PC-3 (cell line): ENCODE measurements at regions not wholly inside any gene's neighbourhood (a gene's known extent, or its start where the extent isn't known, plus 50 kb on each side); places are given as distances from the start of the nearest gene placed in this dataset.
A peak's percentile ranks its signal among the peaks of the same experiment; 100 is the strongest.

ENCODE experiments used
- ATAC-seq: fragments of 200-7000 bp; cut with Tn5 transposase; 2 replicates; pipeline ENCODE4 v1.9.1; 2020; ENCODE audit warnings: mild to moderate bottlenecking, moderate library complexity
- BruUV-seq: library from RNA; stranded (reverse); fragments of 400-500 nt; replicated peaks from 2 replicates; lab custom pipeline; 2021; lab: Mats Ljungman, UMichigan
- CTCF ChIA-PET: fragments of 300-600 bp; sonication (Branson Sonifier 250); formaldehyde crosslinking; loops from one replicate; lab custom pipeline; 2022; ENCODE audit warnings: antibody characterized with exemption; lab: Charles Lee
- POLR2A ChIA-PET: fragments of 300-600 bp; sonication (Branson Sonifier 250); formaldehyde crosslinking; loops from one replicate; lab custom pipeline; 2022; ENCODE audit warnings: antibody characterized with exemption; ENCODE audit not compliant: unreplicated experiment; lab: Charles Lee
- DNase-seq: peaks from one replicate; pipeline ENCODE4 v3.0.0-alpha.2; 2015
- H2AFZ ChIP-seq: fragments of 300-600 bp; sonication (generic); 2 replicates; pipeline ENCODE4 v1.6.0; 2016; ENCODE audit warnings: antibody characterized with exemption, low read length
- H3F3A ChIP-seq: fragments of 300-600 bp; sonication (generic); one replicate; pipeline ENCODE4 v1.6.0; 2017; ENCODE audit warnings: antibody characterized with exemption, low read length, control low read depth, mild to moderate bottlenecking; ENCODE audit not compliant: unreplicated experiment
- H3K27ac ChIP-seq: fragments of 300-600 bp; sonication (generic); 2 replicates; pipeline ENCODE4 v1.5.1; 2016; ENCODE audit warnings: mild to moderate bottlenecking, low read length
- H3K27me3 ChIP-seq: fragments of 300-600 bp; sonication (generic); 2 replicates; pipeline ENCODE4 v1.6.1; 2016; ENCODE audit warnings: low read length, mixed read lengths
- H3K36me3 ChIP-seq: fragments of 300-600 bp; sonication (generic); 2 replicates; pipeline ENCODE4 v1.6.1; 2016; ENCODE audit warnings: low read depth, mixed run types, low read length, mixed read lengths
- H3K4me1 ChIP-seq: fragments of 300-600 bp; sonication (generic); 2 replicates; pipeline ENCODE4 v1.5.1; 2016; ENCODE audit warnings: low read length; ENCODE audit not compliant: insufficient read depth
- H3K4me2 ChIP-seq: fragments of 300-600 bp; sonication (generic); 2 replicates; pipeline ENCODE4 v1.6.0; 2016; ENCODE audit warnings: low read length
- H3K4me3 ChIP-seq: fragments of 300-600 bp; sonication (generic); 2 replicates; pipeline ENCODE4 v1.5.1; 2016; ENCODE audit warnings: mild to moderate bottlenecking, low read length, mixed read lengths
- H3K79me2 ChIP-seq: fragments of 300-600 bp; sonication (generic); 2 replicates; pipeline ENCODE4 v1.6.1; 2017; ENCODE audit warnings: low read length, mixed read lengths
- H3K9ac ChIP-seq: fragments of 300-600 bp; sonication (generic); 2 replicates; pipeline ENCODE4 v1.6.0; 2016; ENCODE audit warnings: mild to moderate bottlenecking, low read length
- H3K9me2 ChIP-seq: fragments of 300-600 bp; sonication (generic); replicated peaks from 2 replicates; pipeline ENCODE4 v1.6.1; 2016; ENCODE audit warnings: mixed run types, low read length, mixed read lengths
- H3K9me3 ChIP-seq: fragments of 300-600 bp; sonication (generic); 2 replicates; pipeline ENCODE4 v1.6.1; 2016; ENCODE audit warnings: low read length, mixed read lengths
- H4K20me1 ChIP-seq: fragments of 300-600 bp; sonication (generic); 2 replicates; pipeline ENCODE4 v1.6.1; 2016; ENCODE audit warnings: low read length, mixed read lengths
- CTCF ChIP-seq: fragments of 300-600 bp; sonication (generic); conservative IDR thresholded peaks from 2 replicates; pipeline ENCODE4 v1.5.1; 2017; ENCODE audit warnings: antibody characterized with exemption, low read depth, mild to moderate bottlenecking, low read length
- EZH2 ChIP-seq: fragments of 300-600 bp; sonication (generic); IDR thresholded peaks from one replicate; pipeline ENCODE4 v1.6.1; 2017; ENCODE audit warnings: antibody characterized with exemption, mild to moderate bottlenecking, low read length; ENCODE audit not compliant: unreplicated experiment
- EZH2phosphoT487 ChIP-seq: fragments of 300-600 bp; sonication (generic); IDR thresholded peaks from 2 replicates; pipeline ENCODE4 v1.6.1; 2018; ENCODE audit warnings: mild to moderate bottlenecking, antibody characterized with exemption, low read length, borderline replicate concordance
- intact Hi-C: fragments of 100-400 bp; cut with micrococcal nuclease; formaldehyde crosslinking; loops from 2 replicates; pipeline ENCODE4 v1.9.0; 2023

DNA sequence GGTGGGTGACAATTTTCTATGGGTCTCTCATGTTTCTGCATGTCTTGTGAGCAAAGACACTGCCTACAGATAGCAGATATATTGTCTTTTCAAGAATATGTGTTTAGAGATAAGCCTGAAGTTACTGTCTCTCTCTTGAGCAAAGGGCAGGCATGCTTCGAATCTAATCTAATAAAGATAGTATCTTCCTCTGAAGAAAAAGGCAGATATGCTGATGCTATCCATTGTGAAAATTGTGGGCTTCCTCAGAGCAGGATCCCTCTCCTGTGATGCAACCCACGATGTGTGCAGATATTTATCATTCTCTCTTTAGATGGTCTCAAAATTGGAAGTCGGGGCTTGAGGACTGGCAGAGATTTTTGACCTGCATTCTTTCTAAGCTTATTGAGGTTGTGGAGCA is 187.0 kb downstream of the DACT1 start:
- peaks cover 7% of the 10 kb centered on the region for H3K4me1 ChIP-seq
- ChIA-PET POLR2A (no interaction called here), CTCF (no interaction called here)
- ATAC-seq = no peak
- H4K20me1 ChIP-seq = no peaks in the 10 kb centered on the region
- no peaks in the 10 kb centered on the region for H3K79me2 ChIP-seq
- H3K4me2 ChIP-seq = no peak overlapping the region
- no TSS peak for BruUV-seq
- intact Hi-C loops = no loop called here
- H3F3A ChIP-seq = no peaks in the 10 kb centered on the region
- no peak overlapping the region for H3K4me3 ChIP-seq
- TF ChIP-seq CTCF = no peak
- no peak for TF ChIP-seq EZH2phosphoT487
- no peak for TF ChIP-seq EZH2
- H3K9ac ChIP-seq = no peak overlapping the region
- H3K36me3 ChIP-seq = no peaks in the 10 kb centered on the region
- H2AFZ ChIP-seq = no peak overlapping the region
- H3K9me3 ChIP-seq = no peaks in the 10 kb centered on the region
- no peak overlapping the region for H3K27ac ChIP-seq
- no peaks in the 10 kb centered on the region for H3K9me2 ChIP-seq
- H3K27me3 ChIP-seq = peaks cover 26% of the 10 kb centered on the region
- no peak for DNase-seq

DNA sequence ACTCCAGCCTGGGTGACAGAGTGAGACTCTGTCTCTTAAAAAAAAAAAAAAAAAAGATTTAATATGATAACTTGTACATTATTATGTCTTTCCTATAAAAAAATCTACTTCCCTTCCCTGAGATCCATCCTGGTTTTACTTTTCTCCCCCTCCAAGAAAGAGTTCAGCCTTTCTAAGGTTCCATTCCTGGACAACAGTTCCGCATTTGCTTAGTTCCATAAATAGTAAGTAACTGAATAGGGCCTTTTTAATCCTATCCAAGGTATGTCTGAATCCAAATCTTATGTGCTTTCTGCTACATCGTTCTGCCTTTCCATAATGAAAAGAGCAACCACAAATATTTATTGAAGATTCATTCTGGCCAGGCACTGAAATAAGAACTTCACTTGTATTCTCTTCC is 187.8 kb downstream of the DACT1 start:
- H2AFZ ChIP-seq = no peak overlapping the region
- no peaks in the 10 kb centered on the region for H3K9me3 ChIP-seq
- BruUV-seq = no TSS peak
- H3K27ac ChIP-seq = no peak overlapping the region
- H3K79me2 ChIP-seq = no peaks in the 10 kb centered on the region
- CTCF ChIA-PET = interaction anchor here (0.6 to 0.7 kb wide), 2 partner anchors 70 to 90 kb away, joined by 4 to 7 read pairs; no protein-coding TSS in a partner anchor
- DNase-seq = no peak
- no peak for ATAC-seq
- H3K4me3 ChIP-seq = no peak overlapping the region
- H3K27me3 ChIP-seq = peaks cover 33% of the 10 kb centered on the region
- no peak for TF ChIP-seq EZH2
- POLR2A ChIA-PET = no interaction called here
- H3K4me2 ChIP-seq = no peak overlapping the region
- no peaks in the 10 kb centered on the region for H3F3A ChIP-seq
- no peaks in the 10 kb centered on the region for H3K36me3 ChIP-seq
- intact Hi-C loops = no loop called here
- peaks cover 15% of the 10 kb centered on the region for H3K4me1 ChIP-seq
- no peaks in the 10 kb centered on the region for H3K9me2 ChIP-seq
- H4K20me1 ChIP-seq = no peaks in the 10 kb centered on the region
- no peak overlapping the region for H3K9ac ChIP-seq

GRCh38 chr14:58826845-58827686 is 189.3 kb downstream of the DACT1 start:
- H3K4me3 ChIP-seq = no peak overlapping the region
- TF ChIP-seq EZH2 (no peak), CTCF (peak; percentile 85), EZH2phosphoT487 (no peak)
- no peak overlapping the region for H3K27ac ChIP-seq
- intact Hi-C loops = loop anchor here (1.0 kb wide), 2 partner anchors 187 to 326 kb away; no protein-coding TSS in a partner anchor
- DNase-seq (peak; percentile 61), ATAC-seq (peak; percentile 62)
- H3K9ac ChIP-seq = no peak overlapping the region
- no peak overlapping the region for H2AFZ ChIP-seq
- no peaks in the 10 kb centered on the region for H3K9me2 ChIP-seq
- H3K36me3 ChIP-seq = no peaks in the 10 kb centered on the region
- no peak overlapping the region for H3K4me2 ChIP-seq
- H3K79me2 ChIP-seq = no peaks in the 10 kb centered on the region
- H3K9me3 ChIP-seq = no peaks in the 10 kb centered on the region
- no peaks in the 10 kb centered on the region for H4K20me1 ChIP-seq
- ChIA-PET CTCF (interaction anchor here (0.6 to 1.5 kb wide), 7 partner anchors 15 to 326 kb away, joined by 3 to 10 read pairs (median 5); no protein-coding TSS in a partner anchor), POLR2A (no interaction called here)
- BruUV-seq = no TSS peak
- peaks cover 18% of the 10 kb centered on the region for H3K4me1 ChIP-seq
- no peaks in the 10 kb centered on the region for H3F3A ChIP-seq
- peaks cover 42% of the 10 kb centered on the region for H3K27me3 ChIP-seq
